ENCODE measurements at regions not wholly inside any gene's neighbourhood (a gene's known extent, or its start where the extent isn't known, plus 50 kb on each side); places are given as distances from the start of the nearest gene placed in this dataset.
"Not testable (repeated sequence)": the region's sequence is repeated elsewhere in the genome, so short reads cannot be mapped to it uniquely, and the experiment has no call there.

DNA sequence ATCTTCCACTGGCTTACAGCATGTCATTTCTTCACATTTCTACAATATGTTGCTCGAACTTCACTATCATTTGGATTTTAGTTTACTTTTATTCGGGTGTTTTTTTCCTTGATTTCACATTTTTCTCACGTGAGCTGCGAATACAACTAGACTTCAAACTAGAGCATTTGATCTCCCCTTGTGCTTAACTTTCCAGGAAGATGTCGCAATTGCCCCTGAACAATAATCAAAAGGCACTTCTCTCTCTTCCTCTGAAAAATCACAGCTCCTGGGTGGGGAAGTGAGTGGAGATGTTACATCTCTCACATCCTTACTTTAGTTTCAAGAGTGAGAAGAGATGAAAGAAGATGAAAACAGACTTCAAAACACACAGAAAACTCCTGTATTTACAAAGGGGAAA lies 587.9 kb downstream of the TBL1XR1 start:
- in situ Hi-C loops (cut with MboI) = no loop called here
- Histone ChIP-seq H4K20me1 (replicated peaks; ENCODE audit: control insufficient read depth, insufficient read depth, low read length) (no peaks in the 10 kb centered on the region), H3K9me1 (ENCODE audit: control insufficient read depth, insufficient read depth, low read length) (no peaks in the 10 kb centered on the region), H2AFZ (ENCODE audit: low read depth, low read length) (no peak overlapping the region), H3K27ac (ENCODE audit: extremely low read depth, low read depth, low read length) (no peak overlapping the region), H3K79me2 (ENCODE audit: control insufficient read depth, insufficient read depth, low read length) (no peaks in the 10 kb centered on the region), H3K27me3 (ENCODE audit: control insufficient read depth in 2 of 2, insufficient read depth in 2 of 2, low read length in 2 of 2) (no peaks in the 10 kb centered on the region), H3K9me3 (replicated peaks; ENCODE audit: control insufficient read depth, insufficient read depth, low read depth, low read length) (no peaks in the 10 kb centered on the region), H3K4me3 (no peak overlapping the region), H3K4me1 (replicated peaks in 1 of 2; ENCODE audit: control insufficient read depth in 2 of 2, insufficient read depth in 2 of 2, low read length in 2 of 2) (no peaks in the 10 kb centered on the region), H3K4me2 (ENCODE audit: insufficient read depth, low read length) (no peak overlapping the region), H3K9ac (ENCODE audit: insufficient read depth in 1 of 2, low read depth in 2 of 2, low read length in 2 of 2) (no peak overlapping the region), H3K36me3 (ENCODE audit: control insufficient read depth, insufficient read depth, low read length) (no peaks in the 10 kb centered on the region)
- WGBS (ENCODE audit: insufficient coverage, low coverage, missing lambda C conversion rate) = 4% methylated on average over 5 of the region's 5 CpGs
- DNase-seq (ENCODE audit: extremely low read depth in 1 of 4, low spot score in 3 of 4) = no peak
- ChIA-PET POLR2A (no interaction called here), CTCF (ENCODE audit: low intra/inter-chr PET ratio) (no interaction called here)
- intact Hi-C loops (cut with micrococcal nuclease) = no loop called here
- FAIRE-seq = no peak
- no peak for ATAC-seq
- no TSS peak for BruUV-seq (replicated peaks)
- 0 out of 2 replicates have a peak, but pooled peaks have one; percentile 42 for TF ChIP-seq CEBPB (tag; IDR thresholded peaks at IDR 0.05)
- TF ChIP-seq ARID2 (IDR thresholded peaks at IDR 0.05) = no peak
- no peak for TF ChIP-seq SMAD3 (CRISPR knock-in tag; conservative IDR thresholded peaks at IDR 0.05)

DNA sequence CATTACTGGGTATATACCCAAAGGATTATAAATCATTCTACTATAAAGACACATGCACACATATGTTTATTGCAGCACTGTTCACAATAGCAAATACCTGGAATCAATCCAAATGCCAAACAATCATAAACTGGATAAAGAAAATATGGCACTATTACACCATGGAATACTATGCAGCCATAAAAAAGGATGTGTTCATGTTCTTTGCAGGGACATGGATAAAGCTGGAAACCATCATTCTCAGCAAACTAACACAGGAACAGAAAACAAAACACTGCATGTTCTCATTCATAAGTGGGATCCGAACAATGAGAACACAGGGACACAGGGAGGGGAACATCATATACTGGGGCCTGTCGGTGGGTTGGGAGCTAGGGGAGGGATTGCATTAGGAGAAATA lies 591.7 kb downstream of the TBL1XR1 start:
- H3K9me3 ChIP-seq (replicated peaks; ENCODE audit: control insufficient read depth, insufficient read depth, low read depth, low read length); CTCF ChIA-PET (ENCODE audit: low intra/inter-chr PET ratio); H3K4me1 ChIP-seq (replicated peaks in 1 of 2; ENCODE audit: control insufficient read depth in 2 of 2, insufficient read depth in 2 of 2, low read length in 2 of 2); intact Hi-C loops (cut with micrococcal nuclease); in situ Hi-C loops (cut with MboI); H4K20me1 ChIP-seq (replicated peaks; ENCODE audit: control insufficient read depth, insufficient read depth, low read length); H3K4me3 ChIP-seq; POLR2A ChIA-PET; H3K9me1 ChIP-seq (ENCODE audit: control insufficient read depth, insufficient read depth, low read length); H3K79me2 ChIP-seq (ENCODE audit: control insufficient read depth, insufficient read depth, low read length); H3K27me3 ChIP-seq (ENCODE audit: control insufficient read depth in 2 of 2, insufficient read depth in 2 of 2, low read length in 2 of 2); ATAC-seq; H2AFZ ChIP-seq (ENCODE audit: low read depth, low read length); FAIRE-seq; H3K27ac ChIP-seq (ENCODE audit: extremely low read depth, low read depth, low read length); DNase-seq (ENCODE audit: extremely low read depth in 1 of 4, low spot score in 3 of 4); H3K36me3 ChIP-seq (ENCODE audit: control insufficient read depth, insufficient read depth, low read length); H3K9ac ChIP-seq (ENCODE audit: insufficient read depth in 1 of 2, low read depth in 2 of 2, low read length in 2 of 2); BruUV-seq (replicated peaks); H3K4me2 ChIP-seq (ENCODE audit: insufficient read depth, low read length): not testable (repeated sequence)
- peak; percentile 84 for TF ChIP-seq ZNF146 (CRISPR knock-in tag; IDR thresholded peaks at IDR 0.05; ENCODE audit: unreplicated experiment)
- WGBS (ENCODE audit: insufficient coverage, low coverage, missing lambda C conversion rate) = 3% methylated on average over 2 of the region's 2 CpGs

Data from K562 (cell line).